ENCODE measurements at regions not wholly inside any gene's neighbourhood (a gene's known extent, or its start where the extent isn't known, plus 50 kb on each side); places are given as distances from the start of the nearest gene placed in this dataset.

DNA sequence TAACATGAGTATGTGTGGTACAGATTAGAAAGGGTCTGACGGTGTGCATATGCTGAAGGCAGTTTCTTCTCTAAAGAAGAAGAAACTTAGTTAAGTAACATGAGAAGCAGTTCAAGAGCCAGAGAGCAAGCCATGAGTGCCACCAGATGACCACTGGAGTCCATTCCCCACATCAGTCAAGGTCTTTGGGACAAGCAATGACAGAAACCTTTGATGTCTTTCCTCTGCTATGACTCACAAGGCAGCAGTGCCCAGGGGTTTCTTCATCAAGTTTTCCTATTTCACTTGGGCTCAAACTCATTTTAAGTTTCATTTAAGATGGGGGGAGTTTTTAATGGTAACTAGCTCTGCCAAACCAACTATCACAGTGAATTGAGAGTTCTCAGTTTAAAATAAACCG is 303.8 kb upstream of the TBX18 start:
- DNase-seq = no peak
- WGBS, 3 donors = 75 to 81% (median 76%) methylated on average over 2 of the region's 2 CpGs
- TF ChIP-seq, protein P1, sequence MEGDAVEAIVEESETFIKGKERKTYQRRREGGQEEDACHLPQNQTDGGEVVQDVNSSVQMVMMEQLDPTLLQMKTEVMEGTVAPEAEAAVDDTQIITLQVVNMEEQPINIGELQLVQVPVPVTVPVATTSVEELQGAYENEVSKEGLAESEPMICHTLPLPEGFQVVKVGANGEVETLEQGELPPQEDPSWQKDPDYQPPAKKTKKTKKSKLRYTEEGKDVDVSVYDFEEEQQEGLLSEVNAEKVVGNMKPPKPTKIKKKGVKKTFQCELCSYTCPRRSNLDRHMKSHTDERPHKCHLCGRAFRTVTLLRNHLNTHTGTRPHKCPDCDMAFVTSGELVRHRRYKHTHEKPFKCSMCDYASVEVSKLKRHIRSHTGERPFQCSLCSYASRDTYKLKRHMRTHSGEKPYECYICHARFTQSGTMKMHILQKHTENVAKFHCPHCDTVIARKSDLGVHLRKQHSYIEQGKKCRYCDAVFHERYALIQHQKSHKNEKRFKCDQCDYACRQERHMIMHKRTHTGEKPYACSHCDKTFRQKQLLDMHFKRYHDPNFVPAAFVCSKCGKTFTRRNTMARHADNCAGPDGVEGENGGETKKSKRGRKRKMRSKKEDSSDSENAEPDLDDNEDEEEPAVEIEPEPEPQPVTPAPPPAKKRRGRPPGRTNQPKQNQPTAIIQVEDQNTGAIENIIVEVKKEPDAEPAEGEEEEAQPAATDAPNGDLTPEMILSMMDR (IDR thresholded peaks at IDR 0.05) = no peak
- no peak for TF ChIP-seq EP300 (IDR thresholded peaks at IDR 0.05)
- no peak for TF ChIP-seq POLR2A (IDR thresholded peaks at IDR 0.05)
- Histone ChIP-seq H3K4me1 (ENCODE audit: insufficient read depth) (no peaks in the 10 kb centered on the region), H3K9me3 (no peaks in the 10 kb centered on the region), H3K4me3 (no peak overlapping the region), H3K36me3 (no peaks in the 10 kb centered on the region), H3K27me3 (no peaks in the 10 kb centered on the region), H3K27ac (no peak overlapping the region)
- intact Hi-C loops (cut with DNase I) = no loop called here

DNA sequence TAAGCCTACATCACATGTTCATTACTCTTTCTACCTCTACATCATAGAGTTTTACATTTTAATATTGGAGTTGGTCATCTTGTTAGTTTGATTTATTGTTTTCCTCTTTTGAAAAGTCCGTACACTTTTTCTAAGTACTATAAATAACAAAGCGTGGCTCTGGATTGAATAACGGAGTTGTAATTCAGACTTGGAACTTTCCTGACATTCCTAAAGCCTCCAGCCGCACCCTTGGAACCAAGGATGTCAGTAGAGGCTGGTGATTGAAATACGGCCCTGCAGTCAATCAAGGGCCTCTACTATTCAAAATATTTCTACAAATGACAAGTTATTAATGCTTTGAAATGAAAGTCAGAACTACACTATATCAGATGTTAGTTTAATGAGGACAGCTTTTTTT is 301.9 kb upstream of the TBX18 start:
- intact Hi-C loops (cut with DNase I) = no loop called here

GRCh38 chr6:85065831-85066230 is 301.4 kb upstream of the TBX18 start:
- H3K27ac ChIP-seq = no peak overlapping the region
- no peaks in the 10 kb centered on the region for H3K36me3 ChIP-seq
- intact Hi-C loops (cut with DNase I) = no loop called here
- no peaks in the 10 kb centered on the region for H3K9me3 ChIP-seq
- TF ChIP-seq POLR2A (IDR thresholded peaks at IDR 0.05) (no peak), EP300 (IDR thresholded peaks at IDR 0.05) (no peak)
- TF ChIP-seq, protein P1 (IDR thresholded peaks at IDR 0.05) = no peak
- DNase-seq = no peak
- H3K27me3 ChIP-seq = no peaks in the 10 kb centered on the region
- no peak overlapping the region for H3K4me3 ChIP-seq
- no peaks in the 10 kb centered on the region for H3K4me1 ChIP-seq (ENCODE audit: insufficient read depth)

More for the DNA sequence above, 301.9 kb upstream of the TBX18 start:
- H3K27me3 ChIP-seq = no peaks in the 10 kb centered on the region
- H3K4me1 ChIP-seq (ENCODE audit: insufficient read depth) = no peaks in the 10 kb centered on the region
- no peak overlapping the region for H3K4me3 ChIP-seq
- no peaks in the 10 kb centered on the region for H3K9me3 ChIP-seq
- TF ChIP-seq EP300 (IDR thresholded peaks at IDR 0.05) (no peak), POLR2A (IDR thresholded peaks at IDR 0.05) (no peak)
- TF ChIP-seq, protein P1 (IDR thresholded peaks at IDR 0.05) = no peak
- no peak overlapping the region for H3K27ac ChIP-seq
- WGBS, 3 donors = 26 to 32% (median 29%) methylated on average over 5 of the region's 5 CpGs
- DNase-seq = no peak
- no peaks in the 10 kb centered on the region for H3K36me3 ChIP-seq

DNA sequence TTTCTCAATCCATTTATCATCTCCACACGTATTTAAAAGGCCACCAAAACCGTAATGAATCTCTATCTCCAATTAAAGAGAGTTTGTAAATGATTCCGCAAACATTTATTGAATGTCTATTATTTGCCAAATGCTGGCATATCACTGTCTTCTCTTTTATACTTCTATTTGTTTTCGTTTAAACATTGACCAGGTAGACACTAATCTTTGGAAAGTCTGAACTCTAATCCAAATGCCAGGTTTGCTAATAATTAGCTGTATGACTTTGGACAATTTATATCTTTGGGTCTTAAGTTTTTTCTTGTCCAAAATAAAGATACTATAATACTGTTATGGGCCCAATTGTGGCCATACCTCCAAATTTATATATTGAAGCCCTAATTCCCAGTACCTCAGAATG is 299.2 kb upstream of the TBX18 start:
- Histone ChIP-seq H3K27ac (no peak overlapping the region), H3K4me1 (ENCODE audit: insufficient read depth) (no peaks in the 10 kb centered on the region), H3K27me3 (no peaks in the 10 kb centered on the region), H3K4me3 (no peak overlapping the region), H3K36me3 (no peaks in the 10 kb centered on the region), H3K9me3 (no peaks in the 10 kb centered on the region)
- DNase-seq = no peak
- intact Hi-C loops (cut with DNase I) = no loop called here
- WGBS, 3 donors = 71 to 77% (median 75%) methylated on average over 4 of the region's 4 CpGs
- TF ChIP-seq EP300 (IDR thresholded peaks at IDR 0.05) = no peak
- TF ChIP-seq POLR2A (IDR thresholded peaks at IDR 0.05) = no peak
- TF ChIP-seq, protein P1 (IDR thresholded peaks at IDR 0.05) = no peak

DNA sequence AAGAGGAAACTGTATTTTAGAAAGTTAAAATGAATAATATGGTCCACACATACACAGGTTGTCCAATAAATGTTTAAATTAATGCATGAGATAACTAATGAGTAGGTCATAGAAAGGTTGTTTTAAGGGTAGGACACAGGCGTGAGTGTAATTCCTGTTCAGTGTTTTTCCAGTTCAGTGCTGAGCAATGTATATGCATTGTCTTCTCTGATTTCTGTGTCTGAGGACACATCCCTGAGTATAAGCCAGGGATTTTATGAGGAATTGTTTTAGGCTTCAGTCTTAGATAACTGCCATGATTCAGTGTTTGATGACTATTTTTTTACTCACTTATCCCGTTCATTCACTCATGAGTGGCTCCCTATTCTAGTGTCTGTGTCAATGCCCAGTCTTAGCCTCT is 298.5 kb upstream of the TBX18 start:
- no peaks in the 10 kb centered on the region for H3K4me1 ChIP-seq (ENCODE audit: insufficient read depth)
- TF ChIP-seq POLR2A (IDR thresholded peaks at IDR 0.05) (no peak), EP300 (IDR thresholded peaks at IDR 0.05) (no peak)
- TF ChIP-seq, protein P1 (IDR thresholded peaks at IDR 0.05) = no peak
- DNase-seq = no peak
- 76 to 81% (median 76%) methylated on average over 2 of the region's 2 CpGs for WGBS, 3 donors
- H3K27ac ChIP-seq = no peak overlapping the region
- H3K27me3 ChIP-seq = no peaks in the 10 kb centered on the region
- H3K36me3 ChIP-seq = no peaks in the 10 kb centered on the region
- intact Hi-C loops (cut with DNase I) = no loop called here
- H3K9me3 ChIP-seq = no peaks in the 10 kb centered on the region
- H3K4me3 ChIP-seq = no peak overlapping the region

Measured in ovary (tissue), 7 donors.